GM12873 (cell line): ENCODE measurements at regions not wholly inside any gene's neighbourhood (a gene's known extent, or its start where the extent isn't known, plus 50 kb on each side); places are given as distances from the start of the nearest gene placed in this dataset.

Experiments
- TF ChIP-seq, protein P1 (sequence below): IDR thresholded peaks from 2 replicates; pipeline ENCODE4 v1.5.1; 2012; ENCODE audit warnings: low read depth, mild to moderate bottlenecking, moderate library complexity, low read length, control low read depth; ENCODE audit not compliant: insufficient read depth; ENCODE audit errors: missing control alignments

DNA sequence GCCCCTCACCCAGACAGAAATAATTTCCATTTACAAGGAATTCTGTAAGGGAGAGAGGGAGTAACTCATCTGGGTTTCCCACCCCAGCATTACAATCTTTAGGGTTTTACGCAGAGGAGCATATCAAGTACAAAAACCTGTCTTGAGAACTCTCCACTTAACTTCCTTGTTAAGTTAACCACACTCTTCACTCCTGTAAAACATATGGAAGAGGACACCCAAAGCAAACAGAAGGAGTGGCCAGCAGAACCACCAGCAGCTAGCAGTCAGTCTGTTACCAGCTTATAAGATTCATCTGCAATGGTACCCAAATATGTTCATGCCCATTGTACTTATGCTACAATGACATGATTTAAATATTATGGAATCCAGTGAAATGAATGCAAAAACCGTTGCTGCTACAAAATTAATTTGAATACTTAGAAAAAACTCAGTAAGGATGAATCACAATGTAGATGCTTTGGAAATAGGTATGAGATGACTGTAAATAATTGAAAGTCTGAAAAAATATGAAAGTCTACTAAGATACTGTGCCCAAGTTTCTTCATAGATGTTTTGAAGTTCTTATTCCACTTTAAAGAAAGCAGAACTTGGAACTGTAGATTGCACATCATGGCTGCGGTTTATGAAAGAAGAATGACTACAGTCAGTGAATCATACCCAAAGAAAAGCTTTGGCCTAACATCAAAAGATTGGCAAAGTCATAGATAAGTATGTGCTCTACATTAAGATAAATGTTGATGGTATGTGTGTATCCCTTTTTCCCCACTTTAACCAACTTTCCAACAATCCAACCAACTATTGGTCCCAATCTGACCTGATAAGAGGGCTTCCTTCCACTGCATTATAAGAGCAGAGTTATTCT is 233.6 kb downstream of the ACTL7B start:
- TF ChIP-seq, protein P1, sequence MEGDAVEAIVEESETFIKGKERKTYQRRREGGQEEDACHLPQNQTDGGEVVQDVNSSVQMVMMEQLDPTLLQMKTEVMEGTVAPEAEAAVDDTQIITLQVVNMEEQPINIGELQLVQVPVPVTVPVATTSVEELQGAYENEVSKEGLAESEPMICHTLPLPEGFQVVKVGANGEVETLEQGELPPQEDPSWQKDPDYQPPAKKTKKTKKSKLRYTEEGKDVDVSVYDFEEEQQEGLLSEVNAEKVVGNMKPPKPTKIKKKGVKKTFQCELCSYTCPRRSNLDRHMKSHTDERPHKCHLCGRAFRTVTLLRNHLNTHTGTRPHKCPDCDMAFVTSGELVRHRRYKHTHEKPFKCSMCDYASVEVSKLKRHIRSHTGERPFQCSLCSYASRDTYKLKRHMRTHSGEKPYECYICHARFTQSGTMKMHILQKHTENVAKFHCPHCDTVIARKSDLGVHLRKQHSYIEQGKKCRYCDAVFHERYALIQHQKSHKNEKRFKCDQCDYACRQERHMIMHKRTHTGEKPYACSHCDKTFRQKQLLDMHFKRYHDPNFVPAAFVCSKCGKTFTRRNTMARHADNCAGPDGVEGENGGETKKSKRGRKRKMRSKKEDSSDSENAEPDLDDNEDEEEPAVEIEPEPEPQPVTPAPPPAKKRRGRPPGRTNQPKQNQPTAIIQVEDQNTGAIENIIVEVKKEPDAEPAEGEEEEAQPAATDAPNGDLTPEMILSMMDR = no peak

DNA sequence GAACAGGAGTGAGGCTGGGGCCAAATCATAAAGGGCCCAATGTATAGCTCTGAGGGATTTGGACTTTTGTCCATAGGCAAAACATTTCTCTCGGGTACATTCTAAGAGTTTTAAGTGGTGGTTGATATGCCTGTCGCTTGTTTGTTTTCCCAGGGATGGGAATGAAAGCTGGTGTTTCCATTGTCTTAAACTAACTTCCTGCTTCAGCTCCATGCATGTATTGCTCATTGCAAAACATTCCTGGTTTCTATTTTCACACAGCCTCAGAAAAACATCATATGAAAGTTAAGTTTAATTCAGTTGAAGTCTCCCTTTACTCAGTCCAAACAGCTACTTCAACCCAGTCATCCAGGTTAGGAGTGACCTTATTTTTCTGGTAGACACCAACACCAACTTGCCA is 235.0 kb downstream of the ACTL7B start:
- TF ChIP-seq, protein P1 = no peak

DNA sequence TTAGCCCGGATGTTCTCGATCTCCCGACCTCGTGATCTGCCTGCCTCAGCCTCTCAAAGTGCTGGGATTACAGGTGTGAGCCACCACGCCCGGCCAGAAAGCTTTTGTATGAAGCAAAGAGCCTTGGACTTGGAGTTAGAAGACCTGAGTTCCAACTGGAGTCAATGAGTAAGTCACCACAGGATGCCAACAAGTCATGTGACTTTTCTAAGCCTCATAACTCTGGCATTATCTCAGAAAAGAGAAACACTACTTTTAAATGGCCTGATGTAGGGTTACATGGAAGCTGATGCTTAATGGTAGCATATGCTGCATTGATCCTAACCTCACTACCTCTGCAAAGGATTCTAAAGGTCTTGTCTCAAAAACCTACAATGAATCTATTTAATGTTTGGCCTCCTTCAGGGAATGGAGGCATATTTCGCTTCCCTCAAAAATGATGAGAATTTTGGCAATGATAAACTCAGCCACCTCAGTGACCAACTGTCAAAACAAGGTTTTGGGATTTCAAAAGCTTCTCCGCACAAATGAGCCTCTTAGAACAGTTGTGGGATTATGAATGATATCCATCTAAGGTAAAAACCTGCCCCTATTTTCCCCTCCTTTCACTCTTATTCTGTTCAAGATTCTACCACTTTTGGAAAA is 236.8 kb downstream of the ACTL7B start:
- TF ChIP-seq, protein P1 = no peak

DNA sequence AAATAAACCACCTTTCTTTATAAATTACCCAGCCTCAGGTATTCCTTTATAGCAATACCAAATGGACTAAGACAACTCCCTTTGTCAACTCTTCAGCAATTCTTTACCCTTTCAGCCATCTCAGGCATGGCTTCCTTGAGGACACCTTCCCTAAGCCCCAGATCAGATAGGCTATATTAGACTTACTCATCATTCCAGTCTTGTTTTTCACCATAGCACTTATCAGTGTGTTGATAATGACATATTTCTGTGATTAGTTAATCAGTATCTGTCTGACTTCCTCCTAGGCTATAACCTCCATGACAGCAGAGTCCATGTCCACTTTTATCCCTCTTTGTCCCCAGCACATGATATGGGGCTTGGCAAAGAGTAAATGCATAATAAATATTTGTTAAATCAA is 238.1 kb downstream of the ACTL7B start:
- TF ChIP-seq, protein P1 = no peak

DNA sequence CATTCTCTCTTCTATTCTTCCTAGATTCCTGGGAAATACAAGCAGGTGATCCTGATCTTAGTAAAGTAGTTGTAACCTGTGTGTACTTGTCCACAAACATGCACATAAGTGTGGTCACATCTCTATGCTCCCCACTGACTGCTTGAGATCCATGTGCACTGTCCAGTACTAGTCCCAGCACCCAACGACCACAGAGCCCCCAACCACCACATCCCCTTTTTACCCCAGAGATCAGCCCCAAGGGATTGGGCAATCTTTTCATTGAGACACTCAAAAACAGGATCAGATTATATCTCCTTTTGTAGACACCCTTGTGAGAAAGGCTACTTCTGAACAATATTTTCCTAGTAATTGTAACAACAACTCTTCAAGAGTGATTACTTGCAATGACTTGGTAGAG is 240.6 kb downstream of the ACTL7B start:
- TF ChIP-seq, protein P1 = no peak

DNA sequence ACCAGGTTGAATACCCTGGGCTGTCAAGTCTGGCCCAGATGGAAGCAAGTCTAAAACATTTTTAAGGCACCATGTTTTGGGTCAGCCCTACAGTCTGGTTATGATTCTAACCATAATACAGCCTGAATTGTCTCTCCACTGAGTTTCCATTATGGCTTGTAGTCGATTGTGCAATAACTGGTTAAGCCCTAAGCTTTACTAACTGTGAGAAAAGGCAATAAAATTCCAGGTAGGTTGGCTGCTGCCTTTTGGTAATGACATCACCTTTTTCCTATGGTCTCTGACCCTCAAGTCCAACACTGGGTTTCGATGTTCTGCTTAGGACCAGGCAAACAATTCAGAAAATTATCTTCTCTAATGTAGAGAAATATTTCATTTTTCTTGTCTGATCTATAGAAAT is 243.3 kb downstream of the ACTL7B start:
- TF ChIP-seq, protein P1 = no peak

DNA sequence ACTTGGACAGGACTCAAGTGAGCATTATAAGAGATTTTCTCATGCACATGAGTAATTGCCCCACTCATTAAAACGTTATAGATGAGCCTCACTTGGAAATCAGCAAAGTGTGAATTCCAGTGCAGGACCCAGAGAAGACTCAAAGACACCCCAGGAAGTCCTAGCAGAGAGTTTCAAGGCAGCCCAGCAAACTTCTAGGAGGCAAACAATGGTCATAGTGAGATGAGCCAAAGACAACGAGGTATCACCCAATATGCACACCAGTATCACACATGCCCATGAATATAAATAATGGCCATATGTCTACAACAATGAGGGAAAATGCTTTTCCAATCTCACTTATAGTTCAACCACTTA is 245.9 kb downstream of the ACTL7B start:
- TF ChIP-seq, protein P1 = no peak
